IMR-90 (cell line): ENCODE measurements at regions not wholly inside any gene's neighbourhood (a gene's known extent, or its start where the extent isn't known, plus 50 kb on each side); places are given as distances from the start of the nearest gene placed in this dataset.
"Not testable (repeated sequence)": the region's sequence is repeated elsewhere in the genome, so short reads cannot be mapped to it uniquely, and the experiment has no call there.

Experiments used
- ATAC-seq: fragments of 200-7000 bp; cut with Tn5 transposase; 2 replicates; pipeline ENCODE4 v1.9.1; 2020; ENCODE audit warnings: low read depth, mild to moderate bottlenecking, moderate library complexity
- BruUV-seq: library from RNA; stranded (reverse); fragments of 400-500 nt; replicated peaks from 2 replicates; lab custom pipeline; 2021; lab: Mats Ljungman, UMichigan
- CTCF ChIA-PET: fragments of 300-600 bp; formaldehyde crosslinking; extraction: SDS; loops from one replicate; lab custom pipeline; 2021; ENCODE audit warnings: antibody characterized with exemption; lab: Yijun Ruan, JAX
- POLR2A ChIA-PET: fragments of 300-600 bp; sonication (Branson Sonifier 250); formaldehyde crosslinking; loops from one replicate; lab custom pipeline; 2022; ENCODE audit warnings: antibody characterized with exemption; ENCODE audit not compliant: unreplicated experiment; lab: Charles Lee
- DNase-seq: peaks from one replicate; pipeline ENCODE4 v3.0.0; 2013
- H2AFZ ChIP-seq: replicated peaks from 2 replicates; pipeline ENCODE3; 2013; ENCODE audit warnings: low read length, mild to moderate bottlenecking; ENCODE audit not compliant: poor library complexity
- H2AK5ac ChIP-seq: 2 replicates; pipeline ENCODE4 v1.6.1; 2013; ENCODE audit warnings: low read depth, low read length, inconsistent platforms
- H2AK9ac ChIP-seq: replicated peaks from 2 replicates; pipeline ENCODE3; 2013; ENCODE audit warnings: mild to moderate bottlenecking, low read depth, low read length, moderate library complexity; ENCODE audit not compliant: poor library complexity
- H2BK120ac ChIP-seq: 2 replicates; pipeline ENCODE4 v1.6.1; 2013; ENCODE audit warnings: low read depth, low read length, inconsistent platforms
- H2BK15ac ChIP-seq: 3 replicates; pipeline ENCODE4 v1.6.1; 2013; ENCODE audit warnings: low read depth, low read length, inconsistent platforms
- H2BK20ac ChIP-seq: 2 replicates; pipeline ENCODE4 v1.6.1; 2013; ENCODE audit warnings: low read depth, mild to moderate bottlenecking, inconsistent platforms, low read length, moderate library complexity
- H2BK5ac ChIP-seq: 2 replicates; pipeline ENCODE4 v1.6.1; 2013; ENCODE audit warnings: mild to moderate bottlenecking, low read depth, low read length, inconsistent platforms; ENCODE audit not compliant: poor library complexity, severe bottlenecking
- H3K14ac ChIP-seq: replicated peaks from 2 replicates; pipeline ENCODE4 v1.6.1; 2013; ENCODE audit warnings: low read depth, low read length, inconsistent platforms
- H3K18ac ChIP-seq: 2 replicates; pipeline ENCODE4 v1.6.1; 2013; ENCODE audit warnings: low read depth, low read length, control low read depth
- H3K23ac ChIP-seq: 2 replicates; pipeline ENCODE4 v1.6.1; 2013; ENCODE audit warnings: low read depth, low read length, inconsistent platforms
- H3K27ac ChIP-seq: 2 replicates; pipeline ENCODE4 v1.5.1; 2013; ENCODE audit warnings: mild to moderate bottlenecking, control low read depth, low read length; ENCODE audit not compliant: insufficient read depth
- H3K27me3 ChIP-seq: 2 replicates; pipeline ENCODE4 v1.6.1; 2013; ENCODE audit warnings: low read length; ENCODE audit not compliant: control insufficient read depth, insufficient read depth
- H3K36me3 ChIP-seq: 2 replicates; pipeline ENCODE4 v1.6.1; 2013; ENCODE audit warnings: low read length, mixed read lengths; ENCODE audit not compliant: control insufficient read depth, insufficient read depth
- H3K4ac ChIP-seq: 2 replicates; pipeline ENCODE4 v1.6.1; 2013; ENCODE audit warnings: low read depth, low read length, inconsistent platforms
- H3K4me1 ChIP-seq: 2 replicates; pipeline ENCODE4 v1.6.1; 2013; ENCODE audit warnings: low read length, mixed read lengths; ENCODE audit not compliant: control insufficient read depth, insufficient read depth
- H3K4me2 ChIP-seq: 2 replicates; pipeline ENCODE4 v1.6.1; 2013; ENCODE audit warnings: low read depth, mild to moderate bottlenecking, control low read depth, low read length, moderate library complexity
- H3K4me3 ChIP-seq: 2 replicates; pipeline ENCODE4 v1.5.1; 2013; ENCODE audit warnings: low read depth, mild to moderate bottlenecking, control low read depth, low read length, moderate library complexity; ENCODE audit not compliant: insufficient read depth
- H3K56ac ChIP-seq: 2 replicates; pipeline ENCODE4 v1.6.1; 2013; ENCODE audit warnings: low read length, inconsistent platforms; ENCODE audit not compliant: insufficient read depth; ENCODE audit errors: extremely low read depth
- H3K79me1 ChIP-seq, 2 experiments: 2 replicates each; pipeline ENCODE4 v1.6.1; 2013; ENCODE audit warnings: low read length in 2 of 2, inconsistent platforms in 1 of 2, low read depth in 1 of 2
- H3K9ac ChIP-seq: 2 replicates; pipeline ENCODE4 v1.6.1; 2013; ENCODE audit warnings: low read depth, low read length, control low read depth
- H3K9me1 ChIP-seq: 2 replicates; pipeline ENCODE4 v1.6.1; 2013; ENCODE audit warnings: low read length, inconsistent platforms; ENCODE audit not compliant: insufficient read depth
- H3K9me3 ChIP-seq: 2 replicates; pipeline ENCODE4 v1.6.1; 2013; ENCODE audit warnings: low read length; ENCODE audit not compliant: control insufficient read depth, insufficient read depth
- H4K20me1 ChIP-seq: 2 replicates; pipeline ENCODE4 v1.6.1; 2013; ENCODE audit warnings: low read length, inconsistent platforms; ENCODE audit not compliant: insufficient read depth
- H4K5ac ChIP-seq: 2 replicates; pipeline ENCODE4 v1.6.1; 2013; ENCODE audit warnings: mild to moderate bottlenecking, low read depth, low read length, control low read depth
- H4K8ac ChIP-seq, 2 experiments: 2 replicates each; pipeline ENCODE4 v1.6.1; 2013; ENCODE audit warnings: low read depth in 2 of 2, low read length in 2 of 2, control low read depth in 1 of 2, inconsistent platforms in 1 of 2
- H4K91ac ChIP-seq: 2 replicates; pipeline ENCODE4 v1.6.1; 2013; ENCODE audit warnings: low read depth, low read length, inconsistent platforms; ENCODE audit not compliant: insufficient read depth
- dilution Hi-C: fragments of 300-500 bp; cut with HindIII; formaldehyde crosslinking; loops from one replicate; pipeline ENCODE4 v1.14.3; 2018; ENCODE audit warnings: low sequenced_read_pairs; ENCODE audit not compliant: unreplicated experiment
- in situ Hi-C: fragments of 300-500 bp; cut with MboI; formaldehyde crosslinking; loops from 3 replicates; pipeline ENCODE4 v1.14.3; 2019; ENCODE audit warnings: low sequenced_read_pairs, inconsistent platforms, mixed read lengths
- intact Hi-C: fragments of 100-400 bp; cut with micrococcal nuclease; formaldehyde crosslinking; loops from 2 replicates; pipeline ENCODE4 v1.10.0; 2022

GRCh38 chr2:37733955-37734354, 62.5 kb upstream of the CDC42EP3 start:
- H3K27ac ChIP-seq, DNase-seq, H3K27me3 ChIP-seq, H3K9ac ChIP-seq, ATAC-seq, BruUV-seq, H3K4me3 ChIP-seq, in situ Hi-C loops, H4K20me1 ChIP-seq, H2BK5ac ChIP-seq, H3K79me1 ChIP-seq, H3K9me1 ChIP-seq, CTCF ChIA-PET, H3K4me1 ChIP-seq, H3K9me3 ChIP-seq, H2AK9ac ChIP-seq, POLR2A ChIA-PET, intact Hi-C loops, H3K56ac ChIP-seq, H3K36me3 ChIP-seq, H3K4me2 ChIP-seq, dilution Hi-C loops: not testable (repeated sequence)
- peak overlapping the region; percentile 96 for H2BK20ac ChIP-seq
- peak overlapping the region; percentile 45; the same call in 1 of the 2 replicates for H2AK5ac ChIP-seq
- peak overlapping the region; percentile 92 for H3K14ac ChIP-seq
- H3K18ac ChIP-seq: peak overlapping the region; percentile 75
- H4K91ac ChIP-seq: 0 out of 2 replicates have a peak overlapping the region, but pooled peaks have one; percentile 54
- peak overlapping the region; percentile 41 for H2AFZ ChIP-seq
- H4K5ac ChIP-seq: peak overlapping the region; percentile 44
- H2BK120ac ChIP-seq: peak overlapping the region; percentile 84
- H3K4ac ChIP-seq: peak overlapping the region; percentile 79; the same call in 1 of the 2 replicates
- peak overlapping the region in 1 of 2 experiments; percentile 55; a peak in 3 of 4 replicates for H4K8ac ChIP-seq
- H3K23ac ChIP-seq: peak overlapping the region; percentile 74
- peak overlapping the region; percentile 92; the same call in 1 of the 3 replicates for H2BK15ac ChIP-seq
